NCI-H510A (cell line): ENCODE measurements at regions not wholly inside any gene's neighbourhood (a gene's known extent, or its start where the extent isn't known, plus 50 kb on each side); places are given as distances from the start of the nearest gene placed in this dataset.

Experiments used
- DNase-seq: peaks from one replicate; lab custom pipeline; 2025; lab: John Stamatoyannopoulos, UW

DNA sequence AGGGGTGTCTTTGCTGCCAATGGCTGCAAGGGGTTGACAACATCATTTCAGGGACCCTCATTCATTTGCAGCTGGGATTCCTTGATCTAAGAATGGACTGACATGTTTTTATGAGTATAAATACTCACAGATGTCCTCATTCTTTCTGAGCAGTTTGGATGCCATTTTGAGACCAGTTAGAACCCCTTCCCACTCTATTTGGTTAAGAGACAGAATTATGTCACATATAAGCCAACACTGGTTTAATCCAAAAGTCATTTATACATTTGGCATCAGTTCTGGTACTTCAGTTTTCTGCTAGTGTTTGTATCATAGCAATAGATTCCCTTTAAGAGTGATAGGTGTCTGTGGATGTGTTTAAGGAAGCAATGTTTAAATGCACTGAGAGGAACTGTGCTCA lies 248.8 kb downstream of the SAMD5 start:
- DNase-seq, result no peak

DNA sequence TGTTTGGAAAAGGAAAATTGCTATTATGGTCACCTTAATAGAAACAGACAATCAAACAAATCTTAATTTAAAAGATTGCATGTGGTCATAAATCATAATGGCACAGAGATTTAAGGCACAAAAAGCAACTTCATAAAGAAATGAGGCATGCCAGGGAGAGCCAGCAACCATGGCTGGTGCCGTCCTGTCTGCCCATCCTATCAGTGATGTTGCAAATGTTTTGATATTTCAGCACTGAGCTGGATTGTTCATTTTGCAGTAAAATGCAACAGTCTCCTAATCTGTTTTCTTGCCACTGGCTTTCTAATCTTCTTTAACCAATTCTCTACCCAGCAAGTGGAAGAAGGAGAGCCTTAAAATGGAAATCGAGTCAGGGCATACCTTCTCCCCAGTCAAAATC lies 249.8 kb downstream of the SAMD5 start:
- no peak for DNase-seq

DNA sequence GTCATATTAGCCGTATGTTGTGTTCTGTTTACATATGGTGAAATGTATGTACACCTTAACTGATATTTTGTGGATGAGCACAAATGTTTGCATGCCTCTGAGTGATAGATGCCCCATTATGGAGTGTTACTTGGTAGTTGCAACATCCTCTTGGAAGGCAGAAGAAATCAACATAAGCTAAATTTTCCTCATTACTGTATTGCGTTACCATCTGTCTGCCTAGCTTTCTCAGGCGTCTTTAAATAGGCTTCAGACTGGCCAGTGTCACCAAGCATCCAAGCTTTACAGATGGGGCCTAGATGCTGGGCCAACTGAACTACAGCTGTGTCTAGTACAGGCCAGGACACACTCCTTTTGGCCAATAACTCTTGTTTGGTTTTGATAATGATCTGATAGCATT lies 250.6 kb downstream of the SAMD5 start:
- no peak for DNase-seq

DNA sequence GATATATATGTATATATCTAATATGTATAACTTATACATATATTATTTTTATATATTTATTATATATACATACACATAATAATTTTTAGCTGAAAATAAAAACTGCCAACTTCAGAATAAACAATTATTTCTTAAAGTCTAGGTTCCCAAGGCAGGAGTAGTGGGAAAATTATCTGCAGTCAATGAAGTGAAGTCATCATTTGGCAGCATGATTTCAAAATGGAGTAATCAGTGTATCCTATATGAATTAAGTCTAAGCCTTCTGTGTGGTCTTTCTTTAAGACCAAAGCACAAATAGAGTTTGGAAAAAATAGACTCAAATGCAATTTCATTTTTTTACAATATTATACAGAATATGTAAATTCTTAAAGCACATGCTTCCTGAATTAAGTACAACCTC lies 251.0 kb downstream of the SAMD5 start:
- DNase-seq, result no peak

DNA sequence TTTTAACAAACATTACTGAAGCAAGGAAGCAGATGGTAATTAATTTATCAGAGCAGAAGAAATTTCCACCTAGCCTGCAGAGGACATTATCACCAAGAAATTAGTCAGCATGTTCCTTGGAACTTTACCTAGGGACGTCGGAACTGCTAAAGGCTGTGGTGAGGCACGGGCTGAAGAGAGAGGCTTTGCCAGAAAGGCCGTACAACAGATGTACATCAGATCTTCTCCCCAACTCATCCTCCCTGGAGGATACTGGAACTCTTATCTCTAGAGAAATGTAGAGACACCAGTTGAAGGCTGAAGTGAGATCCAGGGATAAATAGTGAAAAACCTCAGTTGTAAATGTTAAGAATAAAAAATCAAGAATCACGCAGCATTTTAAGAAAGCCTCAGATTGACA lies 257.1 kb downstream of the SAMD5 start:
- no peak for DNase-seq

DNA sequence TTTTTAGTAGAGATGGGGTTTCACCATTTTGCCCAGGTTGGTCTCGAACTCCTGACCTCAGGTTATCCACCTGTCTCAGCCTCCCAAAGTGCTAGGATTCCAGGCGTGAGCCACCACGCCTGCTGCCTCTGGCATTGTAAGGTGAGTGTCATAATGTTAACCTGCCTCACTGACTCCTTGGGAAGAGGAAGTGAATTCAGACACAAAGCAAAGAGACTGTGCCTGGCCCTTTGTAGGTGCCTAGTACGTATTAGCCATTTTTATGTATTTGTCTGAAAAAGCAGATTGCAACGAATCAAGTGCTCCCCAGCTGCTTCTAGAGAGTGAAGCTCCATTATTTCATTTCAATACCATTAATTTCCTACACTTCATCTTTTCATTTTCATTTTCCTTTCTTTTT lies 260.5 kb downstream of the SAMD5 start:
- DNase-seq, result no peak

DNA sequence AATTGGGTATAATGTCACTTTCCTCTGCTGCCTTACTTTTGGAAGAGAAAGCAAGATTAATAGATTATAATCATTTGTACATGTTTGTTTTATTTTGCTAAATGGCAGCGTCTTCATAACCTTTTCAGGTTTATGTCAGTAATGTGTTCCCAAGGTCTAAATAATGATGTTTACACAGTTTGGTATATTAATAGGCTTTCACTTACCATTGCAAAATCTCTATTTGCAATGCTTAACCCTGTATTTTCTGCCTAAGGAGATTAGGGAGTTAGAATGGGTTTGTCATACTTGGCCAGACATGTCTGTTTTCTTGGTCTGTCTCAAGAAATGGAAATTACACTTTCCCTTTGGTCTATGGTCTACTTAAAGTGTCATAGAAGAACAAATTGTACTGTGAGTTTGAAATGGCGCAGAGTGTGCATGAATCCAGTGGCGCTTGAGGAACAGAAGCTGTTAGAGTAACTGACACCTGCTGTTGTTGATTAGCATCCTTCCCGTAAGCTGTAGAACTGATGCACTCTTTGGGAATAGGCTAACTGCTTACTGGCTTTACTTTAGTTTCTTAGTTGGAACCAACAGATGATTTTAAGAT lies 261.1 kb downstream of the SAMD5 start:
- DNase-seq, result no peak

DNA sequence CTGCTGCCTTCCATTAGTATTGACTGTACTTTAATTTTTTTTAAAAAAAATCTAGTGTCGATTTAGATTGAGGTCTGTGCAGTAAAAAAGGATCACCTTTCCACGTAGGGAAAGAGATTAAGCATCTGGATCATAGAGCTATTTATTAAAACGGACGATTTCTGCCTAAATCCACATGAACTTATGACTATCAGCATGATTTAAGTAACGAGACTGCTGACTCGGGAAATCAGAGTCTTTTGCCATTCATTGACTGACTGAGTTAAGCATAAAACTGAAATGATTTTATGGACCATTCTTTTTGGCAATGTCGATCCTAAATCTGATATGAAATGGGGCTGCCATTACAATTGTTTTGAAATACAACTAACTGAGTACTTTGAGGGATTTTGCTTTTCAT lies 261.7 kb downstream of the SAMD5 start:
- no peak for DNase-seq

DNA sequence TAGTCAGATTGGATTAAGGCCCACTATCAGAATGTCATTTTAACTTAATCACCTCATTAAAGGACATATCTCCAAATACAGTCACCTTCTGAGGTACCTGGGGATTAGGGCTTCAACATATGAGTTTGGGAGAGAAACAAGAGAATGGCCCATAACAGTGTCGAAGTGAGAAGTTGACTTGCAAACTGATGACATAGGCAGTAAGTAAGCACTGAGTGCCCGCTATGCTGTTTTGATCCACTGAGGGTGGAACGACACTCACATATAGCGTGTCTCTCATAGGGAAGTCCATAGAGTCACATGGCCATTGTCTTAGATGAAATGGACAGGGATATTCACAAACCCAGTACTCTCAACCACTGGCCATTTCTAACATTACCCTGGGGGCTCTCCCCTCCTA lies 264.2 kb downstream of the SAMD5 start:
- no peak for DNase-seq

DNA sequence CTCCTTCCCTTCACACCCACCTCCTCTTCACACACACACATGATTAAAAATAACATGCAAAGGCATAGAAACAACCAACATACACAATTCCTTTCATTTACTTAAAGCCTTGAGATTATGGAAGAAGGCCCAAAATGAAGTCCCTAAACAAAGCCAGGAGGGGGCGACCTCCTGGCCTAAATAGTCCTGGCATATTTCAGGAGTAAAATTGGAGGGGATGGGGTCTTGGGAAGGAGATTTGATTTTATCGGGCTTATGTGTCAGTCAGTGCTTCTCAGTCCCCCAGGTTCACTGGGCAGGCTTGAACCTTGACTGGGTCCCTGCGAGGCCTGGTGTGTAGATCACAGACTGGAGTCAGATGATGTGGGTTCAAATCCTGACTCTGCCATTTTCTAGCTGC lies 266.4 kb downstream of the SAMD5 start:
- DNase-seq, result no peak

DNA sequence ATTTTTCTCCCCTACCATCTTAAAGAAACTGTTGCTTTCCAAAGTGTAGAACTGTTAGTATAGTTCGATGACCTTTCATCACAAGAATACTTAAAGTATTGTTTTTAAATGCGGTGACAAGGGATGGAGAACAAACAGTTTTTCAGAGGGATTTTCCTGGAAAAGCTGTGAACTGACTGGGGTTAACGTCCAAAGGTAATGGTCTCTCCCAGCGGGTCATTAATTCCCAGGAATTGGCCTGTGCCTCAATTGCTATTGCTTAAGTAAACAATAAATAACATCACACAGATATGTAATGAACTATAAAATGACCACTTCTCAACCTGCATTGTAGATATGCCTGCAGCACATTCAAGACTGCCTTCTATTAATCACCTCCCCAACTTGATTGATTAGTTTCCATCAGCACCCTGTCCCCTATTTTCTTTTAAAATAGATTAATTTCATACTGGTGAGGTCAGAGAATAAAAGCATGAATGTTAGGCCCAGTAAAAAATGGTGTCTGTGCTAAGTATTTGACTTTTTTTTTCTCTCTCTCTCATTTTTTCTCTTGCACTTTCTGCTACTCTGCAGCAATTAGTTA lies 268.2 kb downstream of the SAMD5 start:
- no peak for DNase-seq

DNA sequence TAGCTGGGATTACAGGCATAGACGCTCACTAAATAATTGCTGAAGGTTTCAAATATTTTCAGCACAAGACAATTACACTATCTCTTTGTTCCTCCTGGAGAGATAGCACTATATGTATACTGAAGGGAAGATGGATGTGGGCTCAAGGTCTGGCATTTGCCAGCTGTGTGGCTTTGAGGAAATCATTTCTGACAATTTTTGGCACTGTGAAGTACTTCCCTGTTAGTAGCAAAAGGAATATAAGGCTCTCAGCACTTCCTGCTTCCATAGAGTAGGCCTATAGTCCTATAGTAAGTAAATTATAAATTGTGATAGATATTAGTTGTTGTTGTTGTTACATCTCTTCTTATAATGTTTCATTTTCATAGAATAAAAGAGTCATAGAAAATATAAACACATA lies 271.1 kb downstream of the SAMD5 start:
- no peak for DNase-seq

DNA sequence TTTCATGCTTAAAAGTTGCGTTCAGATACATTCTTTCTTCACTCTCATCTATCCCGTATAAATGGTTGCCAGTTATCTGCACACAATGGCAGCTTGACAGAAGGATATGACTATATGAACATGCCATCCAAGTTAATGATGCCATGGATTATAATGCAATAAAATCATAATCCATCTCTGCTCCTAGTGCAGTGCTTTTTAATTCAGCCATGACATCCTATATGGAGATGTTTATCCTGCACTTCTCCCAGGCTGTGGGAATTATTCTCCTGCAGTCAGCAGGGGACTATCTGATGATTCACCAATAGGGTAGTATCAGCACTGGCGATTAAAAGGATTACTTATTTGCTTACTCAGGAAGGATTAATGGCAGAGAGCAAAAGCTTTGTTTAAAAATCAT lies 273.8 kb downstream of the SAMD5 start:
- DNase-seq, result no peak

DNA sequence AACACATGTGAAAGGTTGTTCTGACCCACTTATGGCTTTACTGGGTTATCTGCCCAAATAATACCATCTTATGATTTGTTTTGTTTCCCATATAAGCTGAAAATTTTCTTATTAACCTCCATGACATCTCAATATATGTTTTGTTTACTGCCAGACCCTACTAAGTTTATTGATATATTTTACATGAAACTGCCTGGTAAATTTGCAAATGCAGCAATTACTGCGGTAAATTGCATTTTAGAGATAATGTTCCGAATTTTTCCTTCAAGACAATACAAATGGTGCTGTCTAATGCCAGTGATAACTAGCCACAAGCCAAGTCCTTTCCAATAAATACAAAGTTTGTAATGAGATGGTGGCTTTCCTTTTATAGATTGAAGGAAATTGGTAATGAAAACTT lies 275.9 kb downstream of the SAMD5 start:
- no peak for DNase-seq

DNA sequence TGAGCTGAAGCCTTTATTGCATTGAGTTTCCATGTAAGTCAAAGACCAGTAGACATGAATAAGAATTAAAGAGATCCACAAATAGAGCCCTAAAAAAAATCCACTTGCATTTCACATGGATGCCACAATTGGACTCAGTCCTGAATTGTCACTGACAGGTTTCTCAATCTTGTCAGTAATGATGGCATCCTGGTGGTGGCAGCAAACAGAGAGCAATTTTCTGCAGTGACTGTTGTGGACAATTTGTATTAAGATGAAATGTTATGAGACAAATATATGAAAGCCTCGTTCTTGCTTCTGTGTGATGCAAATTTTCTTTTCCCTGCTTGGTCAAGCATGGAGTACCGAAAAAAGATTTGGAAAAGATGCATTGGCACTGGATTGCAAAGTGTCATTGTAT lies 278.9 kb downstream of the SAMD5 start:
- DNase-seq, result no peak

DNA sequence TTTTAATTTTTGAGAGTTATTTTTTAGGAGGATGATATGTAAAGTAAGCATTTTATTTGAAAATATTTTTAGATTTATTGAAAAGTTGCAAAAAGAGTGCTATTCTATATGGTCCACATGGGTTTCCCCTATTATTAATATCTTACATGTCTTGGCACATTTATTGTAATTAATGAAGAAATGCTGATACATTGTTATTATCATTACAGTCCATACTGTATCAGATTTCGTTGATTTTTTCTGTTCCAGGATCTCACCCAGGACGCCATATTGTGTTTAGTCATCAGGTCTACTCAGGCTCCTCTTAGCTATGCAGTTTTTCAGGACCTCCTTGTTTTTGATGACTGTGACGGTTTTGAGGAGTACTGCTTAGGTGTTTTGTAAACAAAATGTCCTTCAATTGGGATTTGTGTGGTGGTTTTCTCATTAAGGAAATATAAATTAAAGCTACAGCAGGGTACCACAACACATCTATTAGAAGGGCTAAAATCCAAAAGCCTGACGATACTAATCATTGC lies 281.0 kb downstream of the SAMD5 start:
- no peak for DNase-seq

DNA sequence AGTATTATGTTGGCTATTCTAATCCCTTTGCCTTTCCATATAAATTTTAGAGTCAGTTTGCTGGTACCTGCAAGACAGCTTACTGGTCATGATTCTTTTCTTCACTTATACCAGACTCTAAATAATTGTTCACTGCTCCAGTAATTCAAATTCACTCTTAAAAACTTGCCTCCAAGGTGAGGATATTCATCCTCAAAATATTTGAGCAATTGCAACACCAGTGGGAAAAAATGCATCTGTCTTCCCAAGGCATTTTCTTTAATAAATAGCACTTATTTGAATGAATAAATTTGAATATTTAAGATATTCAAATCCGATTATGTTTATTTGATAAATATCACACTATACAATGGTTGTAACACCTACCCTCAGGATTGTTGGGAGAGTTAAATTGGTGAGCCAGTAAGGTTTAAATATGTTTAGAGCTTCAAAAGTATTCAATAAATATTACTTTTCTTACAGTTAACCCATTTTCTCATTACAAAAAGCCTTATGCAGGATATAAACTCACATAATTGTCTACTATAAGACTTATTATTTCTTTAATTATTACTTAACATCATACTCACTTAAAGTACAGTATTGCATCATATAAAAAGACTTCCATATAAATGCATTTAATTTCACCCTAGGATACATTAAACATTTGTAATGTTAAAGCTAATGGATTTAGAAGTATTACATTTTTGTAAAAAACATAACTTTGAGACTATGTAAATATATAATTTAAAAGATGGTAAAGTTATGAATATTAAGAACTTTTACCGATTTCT lies 285.6 kb downstream of the SAMD5 start:
- DNase-seq, result no peak

DNA sequence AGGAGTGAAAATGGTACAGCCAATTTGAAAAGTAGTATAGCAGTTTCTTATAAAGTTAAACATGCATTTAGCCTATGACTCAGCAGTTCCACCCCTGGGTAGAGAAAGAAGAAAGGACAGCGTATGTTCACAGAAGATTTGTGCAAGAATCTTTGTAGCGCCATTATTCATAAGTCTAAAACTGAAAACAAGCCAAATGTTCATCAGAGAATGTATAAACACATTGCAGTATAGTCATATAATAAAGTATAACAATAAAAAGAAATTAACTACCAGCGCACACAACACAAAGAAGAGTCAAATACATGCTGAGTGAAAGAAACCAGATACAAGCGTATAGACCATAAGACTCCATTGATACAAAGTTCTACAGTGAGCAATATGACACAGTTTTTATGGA lies 294.0 kb downstream of the SAMD5 start:
- no peak for DNase-seq

DNA sequence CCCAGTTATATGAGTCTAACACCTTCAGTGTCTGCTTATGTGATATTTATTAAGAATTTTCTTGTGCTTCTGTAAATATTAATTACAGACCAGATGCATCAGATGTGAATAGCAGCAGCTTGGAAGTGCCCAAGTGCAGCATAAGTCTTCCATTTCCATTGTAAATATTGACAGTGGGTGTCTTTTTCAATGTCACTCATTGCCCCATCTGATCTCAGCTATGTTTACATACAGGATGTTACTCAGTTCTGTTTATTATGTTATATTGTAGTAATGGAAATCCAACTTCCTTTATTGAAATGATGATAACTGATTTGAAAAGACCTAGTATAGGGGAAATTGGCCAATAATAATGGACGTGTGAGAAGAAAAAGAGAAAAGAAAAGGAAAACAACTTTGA lies 296.7 kb downstream of the SAMD5 start:
- DNase-seq, result no peak

DNA sequence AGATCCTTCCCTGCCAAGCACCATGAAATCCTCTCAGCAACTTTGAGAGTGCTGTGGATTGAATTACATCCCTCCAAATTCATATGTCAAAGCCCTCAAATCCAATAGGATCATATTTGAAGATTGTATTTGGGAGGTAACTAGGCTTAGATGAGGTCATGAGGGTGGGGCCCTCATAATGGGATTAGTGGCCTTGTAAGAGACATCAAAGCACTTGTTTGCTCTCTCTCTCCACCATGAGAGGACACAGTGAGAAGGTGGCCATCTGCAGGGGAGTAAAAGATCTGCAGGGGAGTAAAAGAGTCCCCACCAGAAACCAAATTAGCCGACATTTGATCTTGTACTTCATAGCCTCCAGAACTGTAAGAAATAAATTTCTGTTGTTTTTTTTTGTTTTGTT lies 298.2 kb downstream of the SAMD5 start:
- DNase-seq, result no peak

DNA sequence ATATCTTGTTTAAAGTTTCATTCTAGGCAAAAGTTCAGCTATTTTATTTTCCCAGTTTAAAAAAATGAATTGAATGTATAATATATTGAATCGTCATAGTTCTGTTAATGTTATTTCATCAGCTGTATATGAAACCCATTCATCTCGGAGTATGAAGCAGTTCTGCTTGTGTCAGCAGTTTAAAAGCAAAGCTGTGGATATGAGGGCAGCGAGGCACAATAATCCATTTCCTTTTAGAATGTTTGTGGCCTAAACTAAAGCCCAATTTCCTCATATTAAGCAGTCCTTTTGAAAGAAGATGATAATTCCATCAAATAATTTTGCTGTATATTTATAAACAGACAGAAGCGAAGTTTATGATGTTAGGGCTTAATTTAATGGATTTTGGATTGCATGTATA lies 300.1 kb downstream of the SAMD5 start:
- no peak for DNase-seq

DNA sequence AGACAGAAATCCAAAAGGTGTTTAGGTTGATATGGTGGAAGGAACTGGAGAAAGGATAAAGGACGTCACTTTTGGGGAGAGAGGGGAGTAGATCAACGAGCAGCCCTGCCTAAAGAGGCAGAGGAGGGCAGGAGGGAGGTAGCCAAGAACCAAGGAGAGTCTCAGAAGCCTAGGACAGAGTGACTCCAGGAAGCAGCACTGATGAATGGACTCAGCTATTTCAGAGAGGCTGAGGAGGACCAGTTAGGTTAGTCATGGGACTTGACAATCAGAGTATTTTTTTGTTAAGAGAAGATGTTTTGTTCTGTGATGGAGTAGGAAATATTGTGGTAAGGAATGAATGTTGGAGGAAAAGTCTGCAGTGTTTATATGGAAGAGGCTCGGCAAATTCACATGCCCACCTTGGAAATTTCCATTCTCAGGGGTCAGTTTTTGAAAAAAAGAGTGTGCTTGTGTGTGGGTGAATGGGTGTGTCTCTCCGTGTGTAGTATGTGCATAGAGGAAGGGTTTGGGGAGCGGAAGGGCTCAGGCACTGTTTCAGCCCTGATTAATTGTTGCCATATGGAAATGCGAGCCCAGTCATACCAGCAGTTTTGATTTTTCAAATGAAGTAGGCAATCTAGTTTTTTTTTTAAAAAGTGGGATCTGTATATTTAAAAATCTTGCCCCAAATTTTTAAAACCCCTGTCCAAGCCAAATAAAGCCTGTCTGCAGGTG lies 303.6 kb downstream of the SAMD5 start:
- DNase-seq, result no peak
